NCI-H82 (cell line): ENCODE measurements at regions not wholly inside any gene's neighbourhood (a gene's known extent, or its start where the extent isn't known, plus 50 kb on each side); places are given as distances from the start of the nearest gene placed in this dataset.
A peak's percentile ranks its signal among the peaks of the same experiment; 100 is the strongest.
"Not testable (repeated sequence)": the region's sequence is repeated elsewhere in the genome, so short reads cannot be mapped to it uniquely, and the experiment has no call there.

ENCODE experiments used
- DNase-seq: peaks from one replicate; lab custom pipeline; 2025; lab: John Stamatoyannopoulos, UW

GRCh38 chr11:41519696-41520095 lies 60.2 kb upstream of the LRRC4C start:
- DNase-seq, result no peak

- DNase-seq, result no peak
Measured at GRCh38 chr11:41522391-41522790, 62.9 kb upstream of the LRRC4C start.

- DNase-seq, result no peak
Measured at GRCh38 chr11:41522899-41523672, 63.6 kb upstream of the LRRC4C start.

- no peak for DNase-seq
Measured at GRCh38 chr11:41527530-41527929, 68.1 kb upstream of the LRRC4C start.

GRCh38 chr11:41532413-41532812 lies 73.0 kb upstream of the LRRC4C start:
- no peak for DNase-seq

GRCh38 chr11:41533761-41534160 lies 74.3 kb upstream of the LRRC4C start:
- DNase-seq, result no peak

GRCh38 chr11:41534391-41534790 lies 74.9 kb upstream of the LRRC4C start:
- no peak for DNase-seq

- DNase-seq, result no peak
Measured at GRCh38 chr11:41534861-41535260, 75.4 kb upstream of the LRRC4C start.

GRCh38 chr11:41536021-41536568 lies 76.6 kb upstream of the LRRC4C start:
- DNase-seq, result no peak

- DNase-seq, result not testable (repeated sequence)
Measured at GRCh38 chr11:41544902-41545301, 85.5 kb upstream of the LRRC4C start.

GRCh38 chr11:41578421-41579051 lies 119.1 kb upstream of the LRRC4C start:
- DNase-seq, result no peak

GRCh38 chr11:41579546-41579945 lies 120.1 kb upstream of the LRRC4C start:
- no peak for DNase-seq

GRCh38 chr11:41609511-41609910 lies 150.1 kb upstream of the LRRC4C start:
- DNase-seq, result no peak

GRCh38 chr11:41612415-41612814 lies 153.0 kb upstream of the LRRC4C start:
- DNase-seq, result no peak

GRCh38 chr11:41613326-41613725 lies 153.9 kb upstream of the LRRC4C start:
- no peak for DNase-seq

- no peak for DNase-seq
Measured at GRCh38 chr11:41622707-41623359, 163.4 kb upstream of the LRRC4C start.

- no peak for DNase-seq
Measured at GRCh38 chr11:41659985-41660384, 200.5 kb upstream of the LRRC4C start.

GRCh38 chr11:41660585-41660984 lies 201.1 kb upstream of the LRRC4C start:
- peak; percentile 2 for DNase-seq

GRCh38 chr11:41665441-41666360 lies 206.2 kb upstream of the LRRC4C start:
- peak; percentile 74 for DNase-seq

- no peak for DNase-seq
Measured at GRCh38 chr11:41666951-41667653, 207.7 kb upstream of the LRRC4C start.

- no peak for DNase-seq
Measured at GRCh38 chr11:41675205-41675604, 215.8 kb upstream of the LRRC4C start.
